ENCODE measurements at regions not wholly inside any gene's neighbourhood (a gene's known extent, or its start where the extent isn't known, plus 50 kb on each side); places are given as distances from the start of the nearest gene placed in this dataset.

DNA sequence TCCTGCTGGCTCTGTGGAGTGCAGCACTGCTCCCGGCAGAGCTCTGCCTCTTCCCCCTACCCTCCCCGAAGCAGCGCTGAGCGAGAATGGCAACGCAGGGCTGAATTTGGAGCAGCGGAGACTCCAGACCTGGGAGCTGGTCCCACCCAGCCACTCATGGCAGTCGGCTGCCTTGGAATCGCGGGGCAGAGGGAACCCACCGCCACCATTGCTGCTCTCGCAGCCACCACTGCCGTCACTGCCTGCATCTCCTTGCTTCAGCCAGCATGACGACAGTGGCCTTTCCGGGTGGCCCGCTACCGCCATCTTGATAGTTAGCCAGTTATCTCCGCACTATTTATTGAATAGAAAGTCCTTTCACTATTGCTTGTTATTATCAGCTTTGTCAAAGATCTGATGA, 321.5 kb upstream of the POU3F4 start (continued):
- TF ChIP-seq, protein P1, sequence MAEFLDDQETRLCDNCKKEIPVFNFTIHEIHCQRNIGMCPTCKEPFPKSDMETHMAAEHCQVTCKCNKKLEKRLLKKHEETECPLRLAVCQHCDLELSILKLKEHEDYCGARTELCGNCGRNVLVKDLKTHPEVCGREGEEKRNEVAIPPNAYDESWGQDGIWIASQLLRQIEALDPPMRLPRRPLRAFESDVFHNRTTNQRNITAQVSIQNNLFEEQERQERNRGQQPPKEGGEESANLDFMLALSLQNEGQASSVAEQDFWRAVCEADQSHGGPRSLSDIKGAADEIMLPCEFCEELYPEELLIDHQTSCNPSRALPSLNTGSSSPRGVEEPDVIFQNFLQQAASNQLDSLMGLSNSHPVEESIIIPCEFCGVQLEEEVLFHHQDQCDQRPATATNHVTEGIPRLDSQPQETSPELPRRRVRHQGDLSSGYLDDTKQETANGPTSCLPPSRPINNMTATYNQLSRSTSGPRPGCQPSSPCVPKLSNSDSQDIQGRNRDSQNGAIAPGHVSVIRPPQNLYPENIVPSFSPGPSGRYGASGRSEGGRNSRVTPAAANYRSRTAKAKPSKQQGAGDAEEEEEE (CRISPR knock-in tag; IDR thresholded peaks at IDR 0.05; ENCODE audit: borderline replicate concordance): no peak
